ENCODE measurements at regions not wholly inside any gene's neighbourhood (a gene's known extent, or its start where the extent isn't known, plus 50 kb on each side); places are given as distances from the start of the nearest gene placed in this dataset.

- DNase-seq: no peak
These were observed 185.0 kb downstream of the SEMA6A start for GRCh38 chr5:116389601-116390000.

- no peak for DNase-seq
These were observed 185.9 kb downstream of the SEMA6A start for GRCh38 chr5:116388564-116389258.

GRCh38 chr5:116387738-116388137 is 186.9 kb downstream of the SEMA6A start:
- no peak for DNase-seq

- no peak for DNase-seq
These were observed 188.0 kb downstream of the SEMA6A start for GRCh38 chr5:116386633-116387032.

- DNase-seq: no peak
These were observed 191.8 kb downstream of the SEMA6A start for GRCh38 chr5:116382874-116383266.

- no peak for DNase-seq
These were observed 192.4 kb downstream of the SEMA6A start for GRCh38 chr5:116382032-116382873.

- no peak for DNase-seq
These were observed 193.4 kb downstream of the SEMA6A start for GRCh38 chr5:116381201-116381600.

- DNase-seq: no peak
These were observed 194.0 kb downstream of the SEMA6A start for GRCh38 chr5:116380621-116381020.

- no peak for DNase-seq
These were observed 195.3 kb downstream of the SEMA6A start for GRCh38 chr5:116379306-116379705.

- DNase-seq: no peak
These were observed 195.9 kb downstream of the SEMA6A start for GRCh38 chr5:116378777-116379121.

- DNase-seq: peak; percentile 56 to 77
These were observed 196.4 kb downstream of the SEMA6A start for GRCh38 chr5:116378007-116378776.

- DNase-seq: no peak
These were observed 197.2 kb downstream of the SEMA6A start for GRCh38 chr5:116377276-116378006.

- DNase-seq: no peak
These were observed 198.7 kb downstream of the SEMA6A start for GRCh38 chr5:116375926-116376325.

GRCh38 chr5:116374434-116374852 is 200.2 kb downstream of the SEMA6A start:
- DNase-seq: no peak

- no peak for DNase-seq
These were observed 201.6 kb downstream of the SEMA6A start for GRCh38 chr5:116372931-116373597.

GRCh38 chr5:116371935-116372334 is 202.7 kb downstream of the SEMA6A start:
- DNase-seq: no peak

- DNase-seq: no peak
These were observed 203.2 kb downstream of the SEMA6A start for GRCh38 chr5:116371431-116371830.

GRCh38 chr5:116370886-116371285 is 203.7 kb downstream of the SEMA6A start:
- DNase-seq: no peak

GRCh38 chr5:116370149-116370548 is 204.5 kb downstream of the SEMA6A start:
- no peak for DNase-seq

GRCh38 chr5:116365006-116365496 is 209.6 kb downstream of the SEMA6A start:
- no peak for DNase-seq

- DNase-seq: no peak
These were observed 210.8 kb downstream of the SEMA6A start for GRCh38 chr5:116363780-116364179.

GRCh38 chr5:116361979-116362577 is 212.5 kb downstream of the SEMA6A start:
- no peak for DNase-seq

Data from NCI-H446 (cell line).